BLaER1 treated with 17β-estradiol and CSF1 and Interleukin-3, amounts not matched to agents 10 nM and 100 nM (cell line): ENCODE measurements at regions not wholly inside any gene's neighbourhood (a gene's known extent, or its start where the extent isn't known, plus 50 kb on each side); places are given as distances from the start of the nearest gene placed in this dataset.
"Not testable (repeated sequence)": the region's sequence is repeated elsewhere in the genome, so short reads cannot be mapped to it uniquely, and the experiment has no call there.

ENCODE experiments used
- H3K27ac ChIP-seq, 11 experiments: shearing (Covaris generic); formaldehyde crosslinking; 2 replicates each; pipeline ENCODE4 v1.8.1; 2022
- H3K27me3 ChIP-seq, 11 experiments: shearing (Covaris generic); formaldehyde crosslinking; 2 replicates each; pipeline ENCODE4 v1.8.1; 2022
- H3K36me3 ChIP-seq, 11 experiments: shearing (Covaris generic); formaldehyde crosslinking; 2 replicates each; pipeline ENCODE4 v1.8.1; 2022
- H3K4me1 ChIP-seq, 10 experiments: shearing (Covaris generic); formaldehyde crosslinking; 2 replicates each; pipeline ENCODE4 v1.8.1; 2022
- H3K4me2 ChIP-seq, 11 experiments: shearing (Covaris generic); formaldehyde crosslinking; 2 replicates each; pipeline ENCODE4 v1.8.1; 2022
- H3K4me3 ChIP-seq, 10 experiments: shearing (Covaris generic); formaldehyde crosslinking; 2 replicates each; pipeline ENCODE4 v1.8.1; 2022
- H3K9ac ChIP-seq, 11 experiments: shearing (Covaris generic); formaldehyde crosslinking; 2 replicates each; pipeline ENCODE4 v1.8.1; 2022
- H3K9me3 ChIP-seq, 11 experiments: shearing (Covaris generic); formaldehyde crosslinking; replicated peaks in 1 of 11; 2 replicates each; pipeline ENCODE4 v1.8.1; 2022
- H4K20me1 ChIP-seq, 11 experiments: shearing (Covaris generic); formaldehyde crosslinking; 2 replicates each; pipeline ENCODE4 v1.8.1; 2022
- Cebpa-rat ChIP-seq, 11 experiments: shearing (Covaris generic); IDR thresholded peaks; 2 replicates each; pipeline ENCODE4 v1.8.1; 2022

GRCh38 chr9:90175257-90175656 is 467.4 kb downstream of the DIRAS2 start:
- Histone ChIP-seq H3K27ac (no peak overlapping the region), H3K9me3 (peaks cover 0 to 12% (median 6%) of the 10 kb centered on the region in 11 experiments; a peak in 10 of 22 replicates), H3K4me2 (no peak overlapping the region), H3K4me3 (no peak overlapping the region), H3K9ac (no peak overlapping the region), H3K36me3 (no peaks in the 10 kb centered on the region; a peak in 1 of 22 replicates), H3K27me3 (no peaks in the 10 kb centered on the region), H4K20me1 (no peaks in the 10 kb centered on the region), H3K4me1 (peaks cover 0 to 21% (median 7%) of the 10 kb centered on the region in 10 experiments; a peak in 14 of 20 replicates)
- no peak for TF ChIP-seq Cebpa-rat (IDR thresholded peaks at IDR 0.05)

DNA sequence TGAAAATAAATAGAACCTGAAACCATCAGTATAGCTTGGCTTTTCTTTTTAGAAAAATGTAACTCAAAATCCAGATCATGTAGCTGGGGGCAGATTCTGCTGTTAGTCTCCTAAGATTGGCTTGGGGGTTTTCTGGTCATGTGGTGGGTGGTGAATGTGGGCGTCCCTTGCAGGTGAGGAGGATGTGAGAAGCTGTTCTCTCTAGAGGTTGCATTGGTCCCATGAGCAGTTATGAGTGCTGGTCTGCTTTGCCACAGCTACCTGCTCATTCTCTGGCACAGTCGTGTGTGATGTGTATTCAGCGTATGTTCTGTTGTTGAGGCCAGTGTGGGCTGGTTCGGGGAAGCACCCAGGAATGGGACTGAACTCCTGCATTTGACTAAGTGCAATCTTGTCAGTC is 466.8 kb downstream of the DIRAS2 start:
- Histone ChIP-seq H4K20me1 (no peaks in the 10 kb centered on the region), H3K4me3 (no peak overlapping the region), H3K27me3 (no peaks in the 10 kb centered on the region), H3K36me3 (no peaks in the 10 kb centered on the region; a peak in 1 of 22 replicates), H3K4me2 (no peak overlapping the region), H3K27ac (no peak overlapping the region), H3K9ac (no peak overlapping the region), H3K4me1 (peaks cover 0 to 27% (median 12%) of the 10 kb centered on the region in 10 experiments; a peak in 14 of 20 replicates), H3K9me3 (peaks cover 0 to 6% (median 3%) of the 10 kb centered on the region in 11 experiments; a peak in 10 of 22 replicates)
- no peak for TF ChIP-seq Cebpa-rat (IDR thresholded peaks at IDR 0.05)

- no peak overlapping the region for H3K4me3 ChIP-seq
- H3K27ac ChIP-seq, result no peak overlapping the region
- H3K27me3 ChIP-seq, result no peaks in the 10 kb centered on the region
- no peak overlapping the region for H3K9ac ChIP-seq
- no peak for TF ChIP-seq Cebpa-rat (IDR thresholded peaks at IDR 0.05)
- H4K20me1 ChIP-seq, result no peaks in the 10 kb centered on the region
- H3K9me3 ChIP-seq, result no peaks in the 10 kb centered on the region
- no peak overlapping the region for H3K4me2 ChIP-seq
- peaks cover 0 to 28% (median 13%) of the 10 kb centered on the region in 10 experiments; a peak in 14 of 20 replicates for H3K4me1 ChIP-seq
- H3K36me3 ChIP-seq, result no peaks in the 10 kb centered on the region
Measured at GRCh38 chr9:90176901-90177300, 465.7 kb downstream of the DIRAS2 start.

GRCh38 chr9:90180381-90180780 is 462.2 kb downstream of the DIRAS2 start:
- no peak for TF ChIP-seq Cebpa-rat (IDR thresholded peaks at IDR 0.05)
- Histone ChIP-seq H3K36me3 (no peaks in the 10 kb centered on the region), H3K4me2 (peak overlapping the region in 7 of 11 experiments; percentile 12 to 63 (median 47); a peak in 11 of 22 replicates), H3K27ac (peak overlapping the region in 2 of 11 experiments; percentile 6 to 8; a peak in 1 of 22 replicates), H3K9ac (no peak overlapping the region), H3K27me3 (no peaks in the 10 kb centered on the region), H3K4me3 (no peak overlapping the region), H4K20me1 (no peaks in the 10 kb centered on the region), H3K4me1 (peaks cover 0 to 17% (median 8%) of the 10 kb centered on the region in 10 experiments; a peak in 13 of 20 replicates), H3K9me3 (no peaks in the 10 kb centered on the region)

DNA sequence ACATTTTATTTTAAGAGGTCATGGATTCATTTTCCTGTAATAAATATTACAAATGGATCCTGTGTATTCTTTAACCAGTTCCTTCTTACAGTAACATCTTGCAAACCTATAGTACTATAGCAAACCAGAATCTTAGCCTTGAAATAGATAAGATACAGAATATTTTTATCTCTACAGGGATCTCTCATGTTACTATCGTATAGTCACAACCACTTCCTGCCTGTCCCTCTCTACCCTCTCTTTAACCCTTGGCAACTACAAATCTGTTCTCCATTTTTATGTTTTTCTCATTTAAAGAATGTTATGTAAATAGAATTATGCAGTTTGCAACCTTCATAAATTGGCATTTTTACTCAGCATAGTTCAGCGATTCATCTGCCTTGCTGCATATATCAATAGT is 454.0 kb downstream of the DIRAS2 start:
- no peak for TF ChIP-seq Cebpa-rat (IDR thresholded peaks at IDR 0.05)
- H3K9ac ChIP-seq, result peak overlapping the region in 2 of 11 experiments; percentile 30 to 52; a peak in 2 of 22 replicates
- no peaks in the 10 kb centered on the region for H4K20me1 ChIP-seq
- H3K9me3 ChIP-seq, result peaks cover 24 to 35% (median 30%) of the 10 kb centered on the region in 11 experiments
- peak overlapping the region in 7 of 11 experiments; percentile 1 to 77 (median 58); a peak in 12 of 22 replicates for H3K27ac ChIP-seq
- no peaks in the 10 kb centered on the region for H3K27me3 ChIP-seq
- H3K36me3 ChIP-seq, result no peaks in the 10 kb centered on the region
- H3K4me3 ChIP-seq, result peak overlapping the region in 2 of 10 experiments; percentile 2 to 37; a peak in 2 of 20 replicates
- H3K4me1 ChIP-seq, result peaks cover 10 to 25% (median 17%) of the 10 kb centered on the region in 10 experiments
- H3K4me2 ChIP-seq, result peak overlapping the region; percentile 52 to 89 (median 73); a peak in 21 of 22 replicates

DNA sequence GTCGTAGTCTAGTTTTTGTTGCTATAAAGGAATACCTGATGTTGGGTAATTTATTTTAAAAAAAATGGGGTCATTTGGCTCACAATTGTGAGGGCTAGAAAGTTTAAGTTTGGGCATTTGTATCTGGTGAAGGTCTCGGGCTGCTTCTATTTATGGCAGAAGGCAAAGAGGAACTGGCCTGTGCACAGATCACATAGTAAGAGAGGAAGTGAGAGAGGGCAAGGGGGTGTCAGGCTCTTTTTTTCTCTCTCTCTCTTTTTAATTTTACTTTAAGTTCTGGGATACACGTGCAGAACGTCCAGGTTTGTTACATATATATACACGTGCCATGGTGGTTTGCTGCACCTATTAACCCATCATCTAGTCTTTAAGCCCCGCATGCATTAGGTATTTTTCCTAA is 453.3 kb downstream of the DIRAS2 start:
- Histone ChIP-seq H3K36me3 (no peaks in the 10 kb centered on the region), H3K4me2 (peak overlapping the region; percentile 52 to 89 (median 73)), H3K4me1 (peaks cover 10 to 25% (median 17%) of the 10 kb centered on the region in 10 experiments), H3K27me3 (no peaks in the 10 kb centered on the region), H3K9ac (peak overlapping the region in 2 of 11 experiments; percentile 30 to 52; a peak in 3 of 22 replicates), H4K20me1 (no peaks in the 10 kb centered on the region), H3K4me3 (peak overlapping the region in 3 of 10 experiments; percentile 2 to 37 (median 30); a peak in 2 of 20 replicates), H3K9me3 (peaks cover 24 to 35% (median 30%) of the 10 kb centered on the region in 11 experiments), H3K27ac (peak overlapping the region in 7 of 11 experiments; percentile 1 to 77 (median 58); a peak in 13 of 22 replicates)
- TF ChIP-seq Cebpa-rat (IDR thresholded peaks at IDR 0.05), result no peak

- H3K4me1 ChIP-seq, result peaks cover 10 to 24% (median 16%) of the 10 kb centered on the region in 10 experiments
- peaks cover 24 to 37% (median 30%) of the 10 kb centered on the region in 11 experiments for H3K9me3 ChIP-seq
- H3K4me3 ChIP-seq, H3K27me3 ChIP-seq, H3K4me2 ChIP-seq, H3K36me3 ChIP-seq, H3K9ac ChIP-seq, H4K20me1 ChIP-seq, H3K27ac ChIP-seq: not testable (repeated sequence)
Measured at GRCh38 chr9:90192465-90192864, 450.2 kb downstream of the DIRAS2 start.

- Histone ChIP-seq H4K20me1 (no peaks in the 10 kb centered on the region), H3K27me3 (no peaks in the 10 kb centered on the region), H3K9ac (no peak overlapping the region)
Measured at GRCh38 chr9:90198956-90199355, 443.7 kb downstream of the DIRAS2 start.

DNA sequence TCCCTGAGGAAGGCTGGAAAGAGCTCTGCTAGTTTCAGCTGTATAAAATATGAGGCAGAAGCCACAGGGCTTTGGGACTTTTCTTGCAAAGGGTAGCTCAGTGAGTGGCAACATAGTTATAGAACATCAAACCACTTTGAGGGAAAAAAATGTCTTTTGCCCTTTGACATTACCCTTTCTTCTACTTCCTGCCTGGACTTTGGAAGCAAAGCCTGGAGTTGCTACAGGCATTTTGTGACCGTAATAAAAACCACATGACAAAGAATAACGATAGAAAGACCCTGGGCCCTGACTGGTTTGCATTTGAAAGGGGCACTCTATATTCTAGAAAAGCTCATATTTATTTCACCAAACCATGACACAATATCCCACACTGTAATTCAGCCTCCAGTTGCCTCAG is 440.9 kb downstream of the DIRAS2 start:
- H4K20me1 ChIP-seq, result no peaks in the 10 kb centered on the region
- TF ChIP-seq Cebpa-rat (IDR thresholded peaks at IDR 0.05), result no peak
- no peaks in the 10 kb centered on the region for H3K4me1 ChIP-seq
- H3K4me2 ChIP-seq, result no peak overlapping the region
- H3K9me3 ChIP-seq, result peaks cover 0 to 11% (median 7%) of the 10 kb centered on the region in 11 experiments; a peak in 16 of 22 replicates
- H3K27ac ChIP-seq, result no peak overlapping the region
- H3K9ac ChIP-seq, result no peak overlapping the region
- no peaks in the 10 kb centered on the region for H3K36me3 ChIP-seq
- no peak overlapping the region for H3K4me3 ChIP-seq
- H3K27me3 ChIP-seq, result no peaks in the 10 kb centered on the region

More at GRCh38 chr9:90198956-90199355, 443.7 kb downstream of the DIRAS2 start:
- TF ChIP-seq Cebpa-rat (IDR thresholded peaks at IDR 0.05), result no peak
- Histone ChIP-seq H3K4me1 (no peaks in the 10 kb centered on the region), H3K9me3 (peaks cover 0 to 11% (median 7%) of the 10 kb centered on the region in 11 experiments; a peak in 16 of 22 replicates), H3K27ac (no peak overlapping the region), H3K4me2 (no peak overlapping the region), H3K36me3 (no peaks in the 10 kb centered on the region), H3K4me3 (no peak overlapping the region)
